Naive thymus-derived CD4-positive, alpha-beta T cell (primary cell): ENCODE measurements at regions not wholly inside any gene's neighbourhood (a gene's known extent, or its start where the extent isn't known, plus 50 kb on each side); places are given as distances from the start of the nearest gene placed in this dataset.

Experiments
- ATAC-seq: fragments of 150-1000 bp; cut with Tn5 transposase; 2 replicates; pipeline ENCODE4 v1.10.0; 2021; ENCODE audit warnings: mild to moderate bottlenecking, moderate library complexity
- CTCF ChIA-PET: fragments of 350-600 bp; sonication (Branson Sonifier 250); formaldehyde crosslinking; loops from one replicate; lab custom pipeline; 2021; ENCODE audit warnings: antibody characterized with exemption; lab: Charles Lee
- POLR2A ChIA-PET: fragments of 350-600 bp; sonication (Branson Sonifier 250); formaldehyde crosslinking; loops from one replicate; lab custom pipeline; 2021; ENCODE audit warnings: antibody characterized with exemption, inconsistent platforms; lab: Charles Lee
- DNase-seq, 9 donors: peaks; one replicate each; pipeline versions ENCODE4 v3.0.0 to v3.0.0-alpha.2; 2020 to 2022; ENCODE audit warnings: mixed read lengths in 1 of 9
- H3K27ac ChIP-seq: one replicate; pipeline ENCODE4 v1.7.0; 2013; ENCODE audit warnings: mild to moderate bottlenecking, low read depth, low read length, moderate library complexity
- H3K27me3 ChIP-seq, 2 donors: one replicate each; pipeline ENCODE4 v1.7.0; 2013; ENCODE audit warnings: low read length in 2 of 2, mild to moderate bottlenecking in 2 of 2, moderate library complexity in 2 of 2; ENCODE audit not compliant: control insufficient read depth in 2 of 2, insufficient read depth in 2 of 2
- H3K36me3 ChIP-seq, 3 experiments: 1 replicate in 2 of 3; 2 replicates in 1 of 3; pipeline ENCODE4 v1.7.0; 2013; ENCODE audit warnings: low read length in 3 of 3, mild to moderate bottlenecking in 3 of 3, moderate library complexity in 1 of 3; ENCODE audit not compliant: insufficient read depth in 3 of 3, control insufficient read depth in 2 of 3
- H3K4me1 ChIP-seq, 2 donors: one replicate each; pipeline ENCODE4 v1.7.0; 2013; ENCODE audit warnings: low read length in 2 of 2, mild to moderate bottlenecking in 2 of 2, moderate library complexity in 1 of 2; ENCODE audit not compliant: control insufficient read depth in 2 of 2, insufficient read depth in 2 of 2
- H3K4me3 ChIP-seq: 2 replicates; pipeline ENCODE4 v1.7.0; 2013; ENCODE audit warnings: mild to moderate bottlenecking, low read length
- H3K9me3 ChIP-seq, 3 experiments: 1 replicate in 2 of 3; 2 replicates in 1 of 3; pipeline ENCODE4 v1.7.0; 2013; ENCODE audit warnings: low read length in 3 of 3; ENCODE audit not compliant: control insufficient read depth in 2 of 3
- H3K27ac Mint-ChIP-seq, 9 donors: one replicate each; pipeline ENCODE4 v1.8.0; 2020 to 2022; ENCODE audit warnings: mixed read lengths in 9 of 9, mild to moderate bottlenecking in 8 of 9, moderate library complexity in 5 of 9, inconsistent platforms in 2 of 9
- H3K27me3 Mint-ChIP-seq, 5 donors: one replicate each; pipeline ENCODE4 v1.8.0; 2021 to 2022; ENCODE audit warnings: mixed read lengths in 5 of 5, mild to moderate bottlenecking in 1 of 5
- H3K36me3 Mint-ChIP-seq, 5 donors: one replicate each; pipeline ENCODE4 v1.8.0; 2020 to 2022; ENCODE audit warnings: mixed read lengths in 5 of 5, mild to moderate bottlenecking in 3 of 5, inconsistent platforms in 1 of 5
- H3K4me1 Mint-ChIP-seq, 7 donors: one replicate each; pipeline ENCODE4 v1.8.0; 2020 to 2022; ENCODE audit warnings: mixed read lengths in 7 of 7, mild to moderate bottlenecking in 3 of 7, inconsistent platforms in 1 of 7
- H3K4me3 Mint-ChIP-seq, 10 donors: one replicate each; pipeline ENCODE4 v1.8.0; 2020 to 2022; ENCODE audit warnings: mild to moderate bottlenecking in 10 of 10, mixed read lengths in 10 of 10, moderate library complexity in 6 of 10, inconsistent platforms in 2 of 10
- H3K9me3 Mint-ChIP-seq, 11 donors: one replicate each; pipeline ENCODE4 v1.8.0; 2020 to 2022; ENCODE audit warnings: mixed read lengths in 11 of 11, mild to moderate bottlenecking in 4 of 11, inconsistent platforms in 1 of 11, moderate library complexity in 1 of 11
- intact Hi-C, 2 donors: fragments of 100-400 bp; cut with micrococcal nuclease; formaldehyde crosslinking; loops; one replicate each; pipeline ENCODE4 v1.15.1; 2023

- ChIA-PET POLR2A (no interaction called here), CTCF (no interaction called here)
- H3K36me3 ChIP-seq = peaks cover 0 to 17% (median 0%) of the 10 kb centered on the region in 3 experiments
- intact Hi-C loops = no loop called here
- ATAC-seq (no peak), DNase-seq (no peak)
- Mint-ChIP-seq H3K36me3 (peaks cover 0 to 35% (median 12%) of the 10 kb centered on the region in 5 donors), H3K27me3 (no peaks in the 10 kb centered on the region), H3K9me3 (no peaks in the 10 kb centered on the region), H3K4me1 (peaks cover 7 to 16% (median 11%) of the 10 kb centered on the region in 7 donors), H3K27ac (peak overlapping the region in 1 of 9 donors; percentile 21), H3K4me3 (no peak overlapping the region)
- H3K4me3 ChIP-seq = no peak overlapping the region
- no peak overlapping the region for H3K27ac ChIP-seq
- H3K4me1 ChIP-seq = peaks cover 0 to 3% of the 10 kb centered on the region in 2 donors
- H3K9me3 ChIP-seq = no peaks in the 10 kb centered on the region
- no peaks in the 10 kb centered on the region for H3K27me3 ChIP-seq
These were observed 49.8 kb upstream of the METRNL start for GRCh38 chr17:83029571-83029970.
